Mesodermal cell (in vitro differentiated cells): ENCODE measurements at regions not wholly inside any gene's neighbourhood (a gene's known extent, or its start where the extent isn't known, plus 50 kb on each side); places are given as distances from the start of the nearest gene placed in this dataset.
"Not testable (repeated sequence)": the region's sequence is repeated elsewhere in the genome, so short reads cannot be mapped to it uniquely, and the experiment has no call there.

Experiments
- H3K27ac ChIP-seq: 2 replicates; pipeline ENCODE4 v1.7.0; 2013; ENCODE audit warnings: mild to moderate bottlenecking, low read depth, low read length, moderate library complexity; ENCODE audit not compliant: severe bottlenecking
- H3K36me3 ChIP-seq: 2 replicates; pipeline ENCODE4 v1.7.1; 2013; ENCODE audit warnings: mild to moderate bottlenecking, low read length, moderate library complexity; ENCODE audit not compliant: control insufficient read depth, insufficient read depth
- H3K4me1 ChIP-seq: one replicate; pipeline ENCODE4 v1.7.1; 2013; ENCODE audit warnings: mild to moderate bottlenecking, low read length; ENCODE audit not compliant: insufficient read depth, control insufficient read depth, poor library complexity, severe bottlenecking
- H3K4me3 ChIP-seq: 2 replicates; pipeline ENCODE4 v1.7.0; 2013; ENCODE audit warnings: low read length, control low read depth, mild to moderate bottlenecking; ENCODE audit not compliant: insufficient read depth, poor library complexity, severe bottlenecking; ENCODE audit errors: extremely low read depth
- H3K9me3 ChIP-seq: 2 replicates; pipeline ENCODE4 v1.7.1; 2013; ENCODE audit warnings: mild to moderate bottlenecking, low read length, moderate library complexity; ENCODE audit not compliant: control insufficient read depth
- WGBS, 2 experiments: methylation state at CpG; one replicate each; pipeline ENCODE4 v1.1.5; 2013; ENCODE audit warnings: missing lambda C conversion rate in 2 of 2; ENCODE audit not compliant: insufficient coverage in 2 of 2; 5-methylcytosine and 5-hydroxymethylcytosine counted together

DNA sequence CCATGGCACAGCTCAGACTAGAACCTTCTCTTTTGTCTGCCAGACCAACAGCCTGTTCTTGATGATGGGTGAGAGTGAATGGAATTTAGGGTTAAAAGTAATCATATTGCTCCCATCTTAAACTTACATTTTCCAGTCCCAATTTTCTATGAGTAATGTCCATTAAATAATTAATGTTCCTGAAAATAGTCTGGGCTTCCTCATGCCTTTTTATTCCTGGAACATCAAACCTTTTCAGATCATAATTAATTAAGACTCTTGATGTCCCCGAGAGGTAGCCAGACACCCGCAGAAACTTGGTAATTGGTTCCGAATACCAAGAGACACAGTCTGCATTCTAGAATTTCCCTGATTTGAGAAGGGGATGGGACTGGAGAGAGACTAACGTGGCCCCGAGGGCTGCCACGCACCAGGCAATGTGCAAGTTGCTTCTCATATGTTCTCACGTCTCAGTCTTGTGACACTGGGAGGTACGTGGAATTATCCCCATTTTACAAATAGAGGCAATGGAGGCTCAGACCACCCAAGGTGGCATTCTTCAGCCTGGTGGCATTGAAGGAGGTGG is 78.6 kb upstream of the TOX2 start:
- H3K4me1 ChIP-seq: no peaks in the 10 kb centered on the region
- H3K4me3 ChIP-seq: no peak overlapping the region
- H3K36me3 ChIP-seq: no peaks in the 10 kb centered on the region
- no peaks in the 10 kb centered on the region for H3K9me3 ChIP-seq
- 96 to 97% methylated on average over 3 to 6 of the region's 8 CpGs for WGBS, 2 experiments
- no peak overlapping the region for H3K27ac ChIP-seq

DNA sequence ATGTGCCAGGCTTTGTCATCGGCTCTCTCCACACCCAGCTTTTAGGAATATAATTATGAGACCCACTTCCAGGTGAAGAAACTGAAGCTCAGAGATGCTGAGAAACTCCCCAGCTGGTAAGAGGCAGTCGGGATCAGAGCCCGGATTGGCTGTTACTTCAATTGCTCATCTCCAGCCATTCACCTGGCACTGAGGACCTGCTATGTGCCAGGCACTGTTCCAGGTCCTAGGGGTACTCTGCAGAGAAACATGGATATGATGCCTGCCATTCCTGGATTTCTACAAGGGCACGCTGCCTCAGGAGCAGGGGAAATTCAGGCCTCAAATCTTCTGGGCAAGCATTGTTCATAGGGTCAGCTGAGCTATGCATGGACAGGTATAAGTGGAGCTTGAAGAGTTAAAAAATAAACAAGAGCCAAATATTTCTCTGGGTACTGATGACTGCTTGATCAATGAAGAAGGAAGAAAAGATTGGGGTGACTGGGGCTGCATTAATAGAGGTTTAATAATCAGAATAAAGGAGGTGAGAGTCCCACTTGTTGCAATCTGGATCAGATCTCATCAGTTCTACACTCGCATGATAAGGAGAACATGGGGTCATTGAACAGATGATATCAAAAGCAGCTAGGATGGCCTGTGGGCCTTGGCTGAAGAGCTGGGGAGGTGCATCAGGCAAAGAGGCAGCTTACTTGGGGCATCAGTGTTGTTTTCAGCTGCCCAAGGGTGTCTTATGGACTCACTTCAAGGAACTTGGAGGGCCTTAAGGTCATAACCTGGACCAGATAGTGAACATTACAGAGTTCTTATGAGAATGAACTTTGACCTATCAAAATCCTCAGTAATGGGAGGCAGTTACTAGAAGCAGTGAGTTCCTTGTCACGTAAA is 80.9 kb upstream of the TOX2 start:
- no peaks in the 10 kb centered on the region for H3K36me3 ChIP-seq
- no peak overlapping the region for H3K4me3 ChIP-seq
- WGBS, 2 experiments: 78 to 89% methylated on average over 5 of the region's 6 CpGs
- no peaks in the 10 kb centered on the region for H3K4me1 ChIP-seq
- H3K9me3 ChIP-seq: no peaks in the 10 kb centered on the region
- no peak overlapping the region for H3K27ac ChIP-seq

DNA sequence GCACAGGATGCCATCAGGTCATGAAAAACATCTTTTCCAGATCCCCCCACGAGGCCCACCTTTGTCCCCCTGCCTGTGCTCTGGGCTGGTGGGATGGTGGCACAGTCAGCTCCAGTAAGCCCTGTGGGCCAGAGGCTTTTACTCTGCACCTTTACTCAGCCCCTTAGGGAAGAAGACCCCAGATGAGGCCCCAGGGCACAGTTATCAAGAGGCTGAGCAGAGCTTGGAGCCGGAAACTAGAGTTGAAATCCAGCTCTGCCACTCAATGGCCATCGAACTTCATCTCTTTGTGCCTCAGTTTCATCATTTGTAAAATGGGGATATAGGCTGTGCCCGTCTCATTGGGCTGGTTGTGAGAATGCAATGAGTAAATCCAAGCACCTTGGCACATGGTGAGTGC is 81.7 kb upstream of the TOX2 start:
- no peaks in the 10 kb centered on the region for H3K4me1 ChIP-seq
- no peaks in the 10 kb centered on the region for H3K36me3 ChIP-seq
- H3K9me3 ChIP-seq: no peaks in the 10 kb centered on the region
- WGBS, 2 experiments: 90 to 93% methylated on average over 2 to 3 of the region's 4 CpGs
- no peak overlapping the region for H3K27ac ChIP-seq
- H3K4me3 ChIP-seq: no peak overlapping the region

DNA sequence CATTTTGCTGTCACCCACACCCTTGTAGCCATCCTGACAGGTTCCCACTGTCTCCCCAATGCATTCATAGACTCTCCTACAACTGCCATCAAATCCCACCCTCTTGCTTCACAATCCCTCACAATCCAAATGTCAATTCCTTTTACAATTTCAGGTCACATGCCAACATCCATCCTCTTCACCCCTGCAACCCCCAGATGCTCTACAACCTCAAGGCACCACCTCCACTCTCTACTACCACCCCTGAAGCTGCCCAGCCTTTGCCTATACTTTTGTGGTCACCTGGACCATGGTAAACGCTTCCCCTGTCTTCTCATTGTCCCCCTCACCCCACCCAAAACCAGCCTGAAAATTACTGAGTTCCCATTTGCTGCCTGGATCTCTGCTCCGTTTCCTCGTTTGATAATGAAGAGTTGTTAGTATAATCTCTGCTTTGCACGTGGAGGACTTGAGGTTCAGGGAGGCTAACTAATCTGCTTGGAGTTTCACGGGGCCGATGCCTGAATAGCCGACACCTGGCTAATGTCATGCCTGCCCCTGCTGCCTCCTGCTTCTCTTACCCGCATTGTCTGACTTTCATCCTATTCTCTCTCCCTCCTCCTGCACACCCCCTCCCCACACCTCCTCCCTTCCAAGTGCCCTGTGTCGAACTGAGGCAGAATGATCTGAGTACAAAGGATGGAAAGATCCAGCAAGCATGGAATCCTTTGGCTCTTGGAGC is 82.4 kb upstream of the TOX2 start:
- 85 to 92% methylated on average over 6 to 7 of the region's 9 CpGs for WGBS, 2 experiments
- Histone ChIP-seq H3K27ac (no peak overlapping the region), H3K4me1 (no peaks in the 10 kb centered on the region), H3K4me3 (no peak overlapping the region), H3K36me3 (no peaks in the 10 kb centered on the region), H3K9me3 (no peaks in the 10 kb centered on the region)

DNA sequence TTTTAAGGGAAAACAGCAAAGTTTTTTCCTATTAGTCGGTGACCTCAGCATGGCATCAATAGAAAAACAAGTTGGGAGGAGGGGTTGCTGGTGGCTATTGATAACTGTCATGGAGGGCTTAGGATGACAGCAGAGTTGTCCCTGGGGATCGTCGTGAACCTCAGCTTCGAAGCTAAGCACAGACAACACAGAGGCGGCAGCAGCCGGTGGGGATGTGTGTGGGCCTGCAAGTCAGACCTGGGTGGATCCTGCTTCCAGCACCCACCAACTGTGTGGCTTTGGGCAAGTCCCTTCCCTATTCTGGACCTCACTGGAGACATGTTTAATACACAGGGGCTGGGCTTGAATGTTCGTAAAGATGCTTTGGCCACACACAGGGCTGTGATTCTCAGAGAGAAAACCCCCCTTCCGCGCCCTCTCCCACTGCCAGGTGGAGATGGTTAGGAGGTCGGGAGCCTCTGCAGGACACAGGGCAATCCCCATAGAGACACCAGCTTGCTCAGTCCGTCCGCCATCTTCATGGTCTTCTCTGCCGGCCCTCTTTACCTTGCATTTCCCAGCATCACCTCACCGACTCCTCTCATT is 83.1 kb upstream of the TOX2 start:
- Histone ChIP-seq H3K4me1 (no peaks in the 10 kb centered on the region), H3K27ac (no peak overlapping the region), H3K36me3 (no peaks in the 10 kb centered on the region), H3K4me3 (no peak overlapping the region), H3K9me3 (no peaks in the 10 kb centered on the region)
- WGBS, 2 experiments: 87 to 93% methylated on average over 10 to 14 of the region's 14 CpGs

DNA sequence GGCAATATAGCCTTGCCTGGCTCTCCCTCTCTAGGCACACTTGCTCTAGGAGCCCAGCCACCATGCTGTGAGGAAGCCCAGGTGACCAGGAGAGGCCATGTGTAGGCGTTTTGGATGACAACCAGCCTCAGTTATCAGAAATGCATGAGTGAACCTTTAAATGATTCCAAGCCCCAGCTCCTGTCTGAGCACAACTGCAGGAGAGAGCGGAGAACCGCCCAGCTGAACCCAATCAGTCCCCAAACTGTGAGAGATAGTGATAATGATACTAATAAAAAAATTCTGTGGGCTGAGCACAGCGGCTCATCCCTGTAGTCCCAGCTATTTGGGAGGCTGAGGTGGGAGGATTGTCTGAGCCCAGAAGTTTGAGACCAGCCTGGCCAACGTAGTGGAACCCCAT is 83.8 kb upstream of the TOX2 start:
- Histone ChIP-seq H3K4me3 (no peak overlapping the region), H3K9me3 (no peaks in the 10 kb centered on the region), H3K36me3 (no peaks in the 10 kb centered on the region), H3K27ac (no peak overlapping the region), H3K4me1 (no peaks in the 10 kb centered on the region)
- 50 to 77% methylated on average over 2 to 4 of the region's 5 CpGs for WGBS, 2 experiments

DNA sequence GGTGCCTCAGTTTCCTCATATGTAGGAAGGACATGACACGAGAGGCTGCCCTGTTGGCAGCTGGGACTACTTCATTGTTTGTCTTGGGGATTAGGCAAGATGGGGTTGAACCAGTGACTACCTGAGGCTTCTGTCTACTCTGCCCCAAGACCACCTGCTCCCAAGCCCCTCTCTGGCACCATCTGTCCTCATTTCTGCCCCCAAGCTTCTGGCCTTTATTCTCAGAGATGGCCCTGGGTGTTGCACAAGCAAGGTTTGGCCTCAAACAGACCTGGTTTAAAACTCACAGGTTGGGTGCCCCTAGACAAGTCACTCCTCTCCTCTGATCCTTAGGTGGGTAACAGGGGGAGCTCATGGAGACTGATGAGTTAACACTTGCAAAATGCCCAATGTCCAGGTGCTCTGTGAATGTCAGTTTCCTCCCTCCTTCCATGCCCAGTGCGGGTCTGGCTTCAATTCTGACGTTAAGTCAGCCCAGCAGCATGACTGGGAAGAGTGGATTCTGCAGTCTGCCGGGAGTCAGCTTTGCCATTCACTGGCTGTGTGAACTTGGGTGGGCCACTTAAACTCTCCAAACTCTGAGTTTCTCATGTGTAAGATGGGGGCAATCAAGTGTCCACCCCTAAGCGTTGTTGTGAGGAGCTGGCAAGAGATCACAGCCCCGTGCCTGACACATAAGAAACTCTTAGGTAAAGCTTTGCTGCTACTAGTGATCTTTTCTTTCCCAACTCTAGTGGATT is 84.5 kb upstream of the TOX2 start:
- WGBS, 2 experiments: 75 to 90% methylated on average over 4 to 5 of the region's 6 CpGs
- H3K4me1 ChIP-seq: no peaks in the 10 kb centered on the region
- H3K27ac ChIP-seq: no peak overlapping the region
- no peak overlapping the region for H3K4me3 ChIP-seq
- no peaks in the 10 kb centered on the region for H3K36me3 ChIP-seq
- no peaks in the 10 kb centered on the region for H3K9me3 ChIP-seq

DNA sequence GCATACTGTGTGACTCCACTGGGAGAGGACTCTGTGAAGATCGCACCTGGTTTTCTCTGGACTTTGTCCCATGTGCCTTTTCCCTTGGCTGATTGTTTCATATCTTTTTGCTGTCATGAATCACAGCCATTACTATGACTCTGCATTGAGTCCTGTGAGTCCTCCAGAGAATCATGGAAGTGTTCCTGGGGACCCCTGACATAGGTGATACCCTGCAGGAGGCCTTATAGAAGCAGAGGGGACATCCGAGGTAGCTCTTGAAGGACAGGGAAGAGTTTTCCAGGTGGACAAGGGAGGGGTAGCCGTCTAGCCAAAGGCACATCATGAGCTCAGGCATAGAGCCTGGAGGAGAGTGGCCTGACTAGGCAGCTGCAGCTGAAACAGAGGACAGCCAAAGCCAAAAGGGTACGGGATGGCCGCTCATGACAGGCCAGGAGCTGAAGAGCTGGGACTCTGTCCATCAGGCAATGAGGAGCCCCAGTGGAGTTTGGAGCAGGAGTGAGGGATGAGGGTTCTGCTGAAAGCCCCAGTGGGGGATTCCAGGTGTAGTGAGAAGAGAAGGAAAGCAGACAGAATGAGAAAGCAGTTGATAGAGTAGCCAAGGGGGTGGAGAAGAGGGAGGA is 86.6 kb upstream of the TOX2 start:
- no peaks in the 10 kb centered on the region for H3K9me3 ChIP-seq
- H3K4me1 ChIP-seq: no peaks in the 10 kb centered on the region
- 82 to 89% methylated on average over 4 to 5 of the region's 5 CpGs for WGBS, 2 experiments
- H3K4me3 ChIP-seq: no peak overlapping the region
- no peak overlapping the region for H3K27ac ChIP-seq
- H3K36me3 ChIP-seq: no peaks in the 10 kb centered on the region

DNA sequence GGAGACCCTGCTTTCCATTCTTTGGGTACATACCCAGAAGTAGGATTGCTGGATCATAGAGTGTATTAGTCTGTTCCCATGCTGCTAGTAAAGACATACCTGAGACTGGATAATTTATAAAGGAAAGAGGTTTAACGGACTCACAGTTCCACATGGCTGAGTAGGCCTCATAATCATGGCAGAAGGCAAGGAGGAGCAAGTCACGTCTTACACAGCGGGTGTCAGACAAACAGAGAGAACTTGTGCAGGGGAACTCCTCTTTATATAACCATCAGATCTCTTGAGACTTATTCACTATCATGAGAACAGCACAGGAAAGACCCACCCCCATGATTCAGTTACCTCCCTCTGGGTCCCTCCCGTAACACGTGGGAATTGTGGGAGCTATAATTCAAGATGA is 87.7 kb upstream of the TOX2 start:
- not testable (repeated sequence) for H3K9me3 ChIP-seq, H3K27ac ChIP-seq, H3K36me3 ChIP-seq, H3K4me3 ChIP-seq, H3K4me1 ChIP-seq
- 71 to 90% methylated on average over 3 of the region's 5 CpGs for WGBS, 2 experiments

DNA sequence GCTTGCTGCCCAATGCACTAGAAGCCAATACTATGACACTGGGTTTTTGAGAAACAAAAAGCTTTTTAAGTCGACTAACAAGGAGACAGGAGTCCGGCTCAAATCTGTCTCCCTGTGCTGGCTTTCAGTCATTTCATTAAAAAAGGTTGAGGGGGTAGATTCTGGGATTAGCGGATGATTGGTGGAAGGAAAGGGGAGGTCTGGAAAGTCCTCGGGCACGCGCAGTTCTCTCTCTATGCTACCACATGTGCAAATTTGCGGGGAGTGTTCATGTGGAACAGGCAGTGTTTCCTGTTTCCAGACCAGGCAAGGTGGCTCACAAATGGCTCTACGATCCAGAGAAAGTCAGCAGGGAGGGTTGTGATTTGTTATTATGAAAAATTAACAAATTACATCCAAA is 89.1 kb upstream of the TOX2 start:
- H3K4me1 ChIP-seq: no peaks in the 10 kb centered on the region
- H3K4me3 ChIP-seq: no peak overlapping the region
- H3K9me3 ChIP-seq: no peaks in the 10 kb centered on the region
- no peaks in the 10 kb centered on the region for H3K36me3 ChIP-seq
- H3K27ac ChIP-seq: no peak overlapping the region
- WGBS, 2 experiments: 52 to 86% methylated on average over 2 to 5 of the region's 8 CpGs
